Left hindlimb (tissue), 1 donor: ENCODE measurements at regions not wholly inside any gene's neighbourhood (a gene's known extent, or its start where the extent isn't known, plus 50 kb on each side); places are given as distances from the start of the nearest gene placed in this dataset.

ENCODE experiments used
- DNase-seq: peaks from one replicate; pipeline ENCODE4 v3.0.0-alpha.2; 2018

- DNase-seq = no peak
These were observed 62.9 kb upstream of the NTM start for GRCh38 chr11:131307506-131307905.

DNA sequence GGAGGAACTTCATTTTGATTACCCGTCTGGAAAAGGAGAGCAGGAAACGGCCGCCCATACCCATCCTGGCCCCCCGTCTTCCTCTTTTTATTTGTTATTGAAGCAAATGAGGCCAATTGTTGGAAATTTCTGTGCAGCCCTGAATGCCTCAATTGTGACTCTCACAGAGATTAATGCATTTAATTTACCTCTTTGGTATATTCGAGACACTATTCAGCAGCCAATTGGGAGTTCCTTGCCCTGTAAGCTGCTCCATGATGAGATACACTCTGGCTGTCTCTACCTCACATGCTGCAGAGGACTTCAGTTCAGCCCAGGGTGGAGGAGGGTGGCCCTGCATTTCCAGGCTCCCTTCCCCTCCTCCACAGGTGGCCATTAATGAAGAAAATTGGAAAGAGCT is 60.6 kb upstream of the NTM start:
- no peak for DNase-seq

GRCh38 chr11:131311776-131312514 is 58.5 kb upstream of the NTM start:
- no peak for DNase-seq
